GM06990 (cell line): ENCODE measurements at regions not wholly inside any gene's neighbourhood (a gene's known extent, or its start where the extent isn't known, plus 50 kb on each side); places are given as distances from the start of the nearest gene placed in this dataset.

Experiments used
- DNase-seq: peaks from one replicate; pipeline ENCODE4 v3.0.0-alpha.2; 2011; ENCODE audit not compliant: insufficient read length; ENCODE audit errors: extremely low read depth
- H3K27me3 ChIP-seq: replicated peaks from 2 replicates; pipeline ENCODE4 v1.6.0; 2011; ENCODE audit warnings: low read length; ENCODE audit not compliant: control insufficient read depth, insufficient read depth
- H3K36me3 ChIP-seq: 2 replicates; pipeline ENCODE4 v1.5.1; 2011; ENCODE audit warnings: low read length; ENCODE audit not compliant: control insufficient read depth, insufficient read depth
- H3K4me3 ChIP-seq: replicated peaks from 2 replicates; pipeline ENCODE4 v1.5.1; 2011; ENCODE audit warnings: low read depth, mild to moderate bottlenecking, control low read depth, low read length
- CTCF ChIP-seq: IDR thresholded peaks from 2 replicates; pipeline ENCODE4 v1.5.1; 2011; ENCODE audit warnings: low read length, control low read depth, mild to moderate bottlenecking, inconsistent platforms; ENCODE audit not compliant: insufficient read depth, poor library complexity, severe bottlenecking

GRCh38 chr6:14051355-14051754 lies 66.2 kb upstream of the CD83 start:
- Histone ChIP-seq H3K4me3 (no peak overlapping the region), H3K27me3 (no peaks in the 10 kb centered on the region; the same call in 1 of the 2 replicates), H3K36me3 (no peaks in the 10 kb centered on the region)
- no peak for DNase-seq
- no peak for TF ChIP-seq CTCF

- Histone ChIP-seq H3K4me3 (no peak overlapping the region), H3K36me3 (no peaks in the 10 kb centered on the region), H3K27me3 (peaks cover 1% of the 10 kb centered on the region; the same call in 1 of the 2 replicates)
- no peak for DNase-seq
- no peak for TF ChIP-seq CTCF
Observed at GRCh38 chr6:14053811-14054210, 63.8 kb upstream of the CD83 start.

GRCh38 chr6:14055541-14055940 lies 62.0 kb upstream of the CD83 start:
- TF ChIP-seq CTCF, result no peak
- Histone ChIP-seq H3K36me3 (no peaks in the 10 kb centered on the region), H3K27me3 (peaks cover 4% of the 10 kb centered on the region; the same call in 1 of the 2 replicates), H3K4me3 (no peak overlapping the region)
- DNase-seq, result no peak

GRCh38 chr6:14058029-14058695 lies 59.4 kb upstream of the CD83 start:
- Histone ChIP-seq H3K4me3 (no peak overlapping the region), H3K27me3 (peaks cover 4% of the 10 kb centered on the region; the same call in 1 of the 2 replicates), H3K36me3 (no peaks in the 10 kb centered on the region)
- DNase-seq, result no peak
- TF ChIP-seq CTCF, result no peak

GRCh38 chr6:14058735-14059134 lies 58.8 kb upstream of the CD83 start:
- no peaks in the 10 kb centered on the region for H3K36me3 ChIP-seq
- no peak for TF ChIP-seq CTCF
- no peak for DNase-seq
- H3K27me3 ChIP-seq, result peaks cover 4% of the 10 kb centered on the region; the same call in 1 of the 2 replicates
- no peak overlapping the region for H3K4me3 ChIP-seq

GRCh38 chr6:14059791-14060436 lies 57.7 kb upstream of the CD83 start:
- no peak for TF ChIP-seq CTCF
- peaks cover 4% of the 10 kb centered on the region; the same call in 1 of the 2 replicates for H3K27me3 ChIP-seq
- DNase-seq, result no peak
- H3K4me3 ChIP-seq, result no peak overlapping the region
- H3K36me3 ChIP-seq, result no peaks in the 10 kb centered on the region
